Erythroblast (primary cell): ENCODE measurements at regions not wholly inside any gene's neighbourhood (a gene's known extent, or its start where the extent isn't known, plus 50 kb on each side); places are given as distances from the start of the nearest gene placed in this dataset.

ENCODE experiments used
- GATA1 ChIP-seq: IDR thresholded peaks from 2 replicates; pipeline ENCODE4 v1.6.1; 2011; ENCODE audit warnings: low read depth, mild to moderate bottlenecking, control low read depth, low read length, moderate library complexity
- POLR2A ChIP-seq: IDR thresholded peaks from 2 replicates; pipeline ENCODE4 v1.6.1; 2011; ENCODE audit warnings: mild to moderate bottlenecking, low read length

GRCh38 chr10:130259380-130259779 lies 123.2 kb downstream of the GLRX3 start:
- no peak for TF ChIP-seq POLR2A
- no peak for TF ChIP-seq GATA1
